AG09319 (cell line): ENCODE measurements at regions not wholly inside any gene's neighbourhood (a gene's known extent, or its start where the extent isn't known, plus 50 kb on each side); places are given as distances from the start of the nearest gene placed in this dataset.

Experiments
- DNase-seq: peaks from one replicate; pipeline ENCODE4 v3.0.0-alpha.2; 2010; ENCODE audit warnings: low read depth; ENCODE audit errors: extremely low read depth
- CTCF ChIP-seq: IDR thresholded peaks from 2 replicates; pipeline ENCODE4 v1.5.1; 2011; ENCODE audit warnings: low read depth, mild to moderate bottlenecking, inconsistent platforms, low read length, moderate library complexity

- no peak for DNase-seq
- TF ChIP-seq CTCF: no peak
Measured at GRCh38 chr3:109728861-109729494, 391.6 kb upstream of the DPPA4 start.

- peak; percentile 44 for DNase-seq
- peak; percentile 95 for TF ChIP-seq CTCF
Measured at GRCh38 chr3:109731639-109732473, 394.5 kb upstream of the DPPA4 start.

GRCh38 chr3:109743981-109744380, 406.6 kb upstream of the DPPA4 start:
- DNase-seq: no peak
- TF ChIP-seq CTCF: no peak

- DNase-seq: no peak
- no peak for TF ChIP-seq CTCF
Measured at GRCh38 chr3:109772520-109772919, 435.2 kb upstream of the DPPA4 start.

GRCh38 chr3:109774108-109774507, 436.8 kb upstream of the DPPA4 start:
- TF ChIP-seq CTCF: no peak
- DNase-seq: no peak

GRCh38 chr3:109784285-109784684, 446.9 kb upstream of the DPPA4 start:
- TF ChIP-seq CTCF: no peak

More at GRCh38 chr3:109784285-109784684, 446.9 kb upstream of the DPPA4 start:
- DNase-seq: no peak
